GM18505 (cell line): ENCODE measurements at regions not wholly inside any gene's neighbourhood (a gene's known extent, or its start where the extent isn't known, plus 50 kb on each side); places are given as distances from the start of the nearest gene placed in this dataset.
"Not testable (repeated sequence)": the region's sequence is repeated elsewhere in the genome, so short reads cannot be mapped to it uniquely, and the experiment has no call there.

Source experiments
- ATAC-seq: cut with Tn5 transposase; IDR thresholded peaks from one replicate; pipeline ENCODE4 v1.9.1; 2021; ENCODE audit not compliant: unreplicated experiment
- POLR2A ChIP-seq: IDR thresholded peaks from 4 replicates; pipeline ENCODE4 v1.6.1; 2011; ENCODE audit warnings: borderline replicate concordance; ENCODE audit not compliant: insufficient read depth, insufficient read length; ENCODE audit errors: extremely low read depth

GRCh38 chr6:90891355-90891754, 304.5 kb upstream of the MAP3K7 start:
- ATAC-seq: no peak
- no peak for TF ChIP-seq POLR2A

GRCh38 chr6:90890683-90891330, 303.9 kb upstream of the MAP3K7 start:
- no peak for ATAC-seq
- TF ChIP-seq POLR2A: no peak

- no peak for ATAC-seq
- TF ChIP-seq POLR2A: no peak
Observed at GRCh38 chr6:90887764-90888163, 300.9 kb upstream of the MAP3K7 start.

GRCh38 chr6:90885611-90886056, 298.8 kb upstream of the MAP3K7 start:
- TF ChIP-seq POLR2A: no peak
- ATAC-seq: no peak

- ATAC-seq: not testable (repeated sequence)
Observed at GRCh38 chr6:90885137-90885536, 298.3 kb upstream of the MAP3K7 start.

- no peak for ATAC-seq
- no peak for TF ChIP-seq POLR2A
Observed at GRCh38 chr6:90877616-90878015, 290.7 kb upstream of the MAP3K7 start.

- ATAC-seq: no peak
- no peak for TF ChIP-seq POLR2A
Observed at GRCh38 chr6:90874931-90875330, 288.1 kb upstream of the MAP3K7 start.

GRCh38 chr6:90872981-90873380, 286.1 kb upstream of the MAP3K7 start:
- no peak for ATAC-seq
- TF ChIP-seq POLR2A: no peak

- no peak for ATAC-seq
- TF ChIP-seq POLR2A: no peak
Observed at GRCh38 chr6:90870561-90870960, 283.7 kb upstream of the MAP3K7 start.

GRCh38 chr6:90868656-90869055, 281.8 kb upstream of the MAP3K7 start:
- TF ChIP-seq POLR2A: no peak
- no peak for ATAC-seq

GRCh38 chr6:90868256-90868655, 281.4 kb upstream of the MAP3K7 start:
- no peak for ATAC-seq

GRCh38 chr6:90865513-90865912, 278.6 kb upstream of the MAP3K7 start:
- no peak for ATAC-seq
- no peak for TF ChIP-seq POLR2A

More at GRCh38 chr6:90868256-90868655, 281.4 kb upstream of the MAP3K7 start:
- no peak for TF ChIP-seq POLR2A

- TF ChIP-seq POLR2A: no peak
- ATAC-seq: no peak
Observed at GRCh38 chr6:90863043-90863442, 276.2 kb upstream of the MAP3K7 start.

GRCh38 chr6:90860822-90861601, 274.1 kb upstream of the MAP3K7 start:
- ATAC-seq: no peak
- TF ChIP-seq POLR2A: no peak
